ENCODE measurements at regions not wholly inside any gene's neighbourhood (a gene's known extent, or its start where the extent isn't known, plus 50 kb on each side); places are given as distances from the start of the nearest gene placed in this dataset.

DNA sequence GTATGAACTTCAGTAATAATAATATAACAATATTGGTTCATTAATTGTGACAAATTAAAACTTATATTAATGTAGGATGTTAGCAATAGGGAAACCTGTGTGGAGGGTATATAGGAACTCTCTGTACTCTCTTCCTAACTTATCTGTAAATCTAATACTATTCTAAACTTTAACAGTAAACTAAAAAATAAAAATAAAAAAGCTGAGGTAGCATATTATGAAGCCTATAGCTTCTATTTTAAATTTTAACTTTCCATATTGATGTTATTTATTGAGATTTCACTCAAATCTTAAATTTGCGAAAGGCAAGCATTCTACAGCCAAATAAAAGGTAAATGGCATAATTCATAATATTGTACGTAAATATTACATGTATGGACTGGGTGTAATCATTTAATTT, 326.4 kb downstream of the MEI4 start:
- no peak for DNase-seq (ENCODE audit: low spot score)

GRCh38 chr6:77986380-77987034, 333.7 kb downstream of the MEI4 start:
- no peak for DNase-seq (ENCODE audit: low spot score)

GRCh38 chr6:77987035-77987384, 334.2 kb downstream of the MEI4 start:
- DNase-seq (ENCODE audit: low spot score) = no peak

DNA sequence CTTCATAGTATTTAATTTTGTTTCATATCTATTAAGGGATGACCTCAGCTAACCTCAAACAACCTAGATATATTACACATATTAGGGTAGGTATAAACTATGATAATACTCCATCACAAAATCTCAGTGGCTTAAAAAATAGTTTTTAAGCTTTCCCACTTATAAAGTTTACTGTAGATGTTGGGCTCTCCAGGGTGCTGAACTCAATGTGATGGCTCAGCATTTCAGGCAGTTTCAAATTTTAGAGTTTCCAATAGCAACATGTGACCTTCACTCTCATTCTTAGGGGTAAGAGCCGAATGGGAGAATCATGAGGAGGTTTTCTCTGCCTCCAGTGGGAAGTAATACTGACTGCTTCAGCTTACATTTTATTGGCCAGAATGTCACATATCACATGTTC, 357.3 kb downstream of the MEI4 start:
- no peak for DNase-seq (ENCODE audit: low spot score)

- no peak for DNase-seq (ENCODE audit: low spot score)
Observed at GRCh38 chr6:78020586-78020985, 367.7 kb downstream of the MEI4 start.

DNA sequence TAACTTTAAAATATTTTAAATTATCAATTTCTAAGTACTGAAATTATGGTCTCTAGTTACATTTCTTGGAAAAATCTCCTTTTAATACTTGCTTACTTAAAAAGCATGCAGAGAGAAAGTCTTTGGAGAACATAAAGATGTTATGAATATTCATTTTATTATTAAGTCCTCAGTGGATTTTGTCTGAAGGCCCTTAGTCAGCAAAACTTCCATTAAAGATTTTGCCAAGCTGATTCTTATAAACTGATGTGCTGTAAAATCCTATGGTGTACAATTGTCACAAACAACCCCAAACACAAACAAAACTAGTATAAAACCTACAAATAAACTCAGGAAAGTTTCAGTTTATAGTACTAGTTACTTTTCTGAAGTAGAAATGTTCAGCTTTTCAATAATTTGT, 372.7 kb downstream of the MEI4 start:
- no peak for DNase-seq (ENCODE audit: low spot score)

DNA sequence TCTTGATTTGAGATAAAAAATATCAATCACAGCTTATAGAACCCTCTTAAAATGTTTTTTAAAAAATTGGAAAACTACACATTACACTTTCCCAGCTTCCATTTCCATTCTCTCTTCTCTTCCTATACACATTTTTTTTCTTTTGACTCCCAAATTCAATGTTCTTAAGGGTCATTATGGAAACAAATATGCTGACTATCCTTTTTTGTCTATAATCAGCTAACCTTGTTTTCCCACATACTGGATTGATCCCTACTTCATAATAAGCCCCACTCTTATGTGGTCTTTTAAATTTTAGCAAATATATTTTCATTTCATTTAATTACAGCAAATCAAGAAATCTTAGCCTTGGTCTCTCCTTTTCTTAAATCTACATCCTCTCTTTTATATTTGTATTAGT, 378.4 kb downstream of the MEI4 start:
- DNase-seq (ENCODE audit: low spot score) = no peak

- no peak for DNase-seq (ENCODE audit: low spot score)
Observed at GRCh38 chr6:78059171-78059570, 406.3 kb downstream of the MEI4 start.

- no peak for DNase-seq (ENCODE audit: low spot score)
Observed at GRCh38 chr6:78062993-78063392, 410.2 kb downstream of the MEI4 start.

DNA sequence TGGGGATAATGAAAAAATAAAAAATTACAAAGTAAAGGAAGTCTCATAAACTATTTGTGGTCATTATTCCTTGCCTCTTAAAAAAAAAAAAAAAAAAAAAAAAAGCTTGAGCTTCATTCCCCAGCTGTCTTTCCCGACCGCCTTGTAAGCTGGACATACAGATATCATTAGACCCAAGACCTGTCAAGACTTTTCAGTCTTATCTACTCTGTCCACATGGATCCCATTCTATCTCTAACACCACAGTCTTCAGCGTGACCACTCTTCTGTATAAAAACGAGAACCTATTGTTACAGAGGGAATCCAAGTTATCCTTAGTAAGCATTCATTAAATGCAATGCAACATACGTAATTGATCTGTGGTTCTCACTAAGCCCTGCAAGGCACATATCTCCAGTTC, 423.5 kb downstream of the MEI4 start:
- no peak for DNase-seq (ENCODE audit: low spot score)

DNA sequence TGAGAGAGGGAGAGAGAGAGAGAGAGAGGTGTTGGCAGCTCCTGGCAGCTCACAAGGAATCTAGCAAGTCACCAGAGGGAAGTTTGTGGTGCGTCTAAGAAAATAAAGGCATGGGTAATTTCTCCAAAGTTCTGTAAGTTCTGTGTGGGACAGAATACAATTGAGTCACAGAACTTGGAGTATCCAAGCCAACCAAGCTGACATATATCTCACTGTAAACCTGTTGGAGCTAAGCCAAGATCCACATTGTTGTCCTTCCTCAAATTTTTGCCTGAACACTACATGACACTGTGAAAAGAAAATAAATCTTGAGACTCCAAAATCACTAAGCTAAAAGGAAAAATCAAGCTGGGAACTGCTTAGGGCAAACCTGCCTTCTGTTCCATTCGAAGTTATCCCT, 436.7 kb downstream of the MEI4 start:
- no peak for DNase-seq (ENCODE audit: low spot score)

DNA sequence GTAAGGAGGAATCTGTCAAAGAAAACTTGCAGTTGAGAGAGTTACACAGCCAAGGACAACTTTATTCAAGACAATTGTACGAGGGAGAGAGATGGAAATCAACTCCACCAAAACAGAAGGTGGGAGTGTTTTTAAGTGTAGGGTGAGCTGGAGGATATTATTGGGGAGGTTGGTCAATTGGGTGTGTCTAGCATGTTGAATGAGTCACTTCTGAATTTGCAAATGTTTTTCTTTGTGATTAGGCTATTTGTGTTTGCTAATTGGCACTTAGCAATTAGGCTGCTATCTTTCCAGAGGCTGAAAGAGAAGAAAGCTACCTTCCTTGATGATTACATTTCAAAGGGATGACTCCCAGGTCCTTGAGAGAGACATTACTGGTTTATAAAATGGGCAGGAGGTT, 441.1 kb downstream of the MEI4 start:
- DNase-seq (ENCODE audit: low spot score) = no peak

GRCh38 chr6:78101387-78101786, 448.5 kb downstream of the MEI4 start:
- no peak for DNase-seq (ENCODE audit: low spot score)

DNA sequence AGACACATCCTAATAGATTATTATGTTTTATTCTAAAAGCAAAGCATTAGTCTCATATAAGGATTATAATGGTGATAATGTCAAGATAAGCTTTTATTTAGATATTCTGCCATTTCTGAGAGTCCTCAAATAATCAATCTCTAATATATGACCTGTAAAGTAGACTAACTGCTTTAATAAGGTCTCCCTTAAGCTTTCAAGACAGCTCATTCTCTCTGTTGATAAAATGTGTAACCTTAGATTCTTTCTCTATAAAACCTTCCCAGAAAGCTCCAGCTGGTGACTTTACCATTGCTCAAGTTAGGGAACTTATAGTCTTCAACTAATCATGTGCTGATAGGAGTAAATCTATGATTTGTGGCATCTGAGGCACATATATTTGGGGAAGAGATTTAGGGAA, 457.8 kb downstream of the MEI4 start:
- no peak for DNase-seq (ENCODE audit: low spot score)

GRCh38 chr6:78117966-78118365, 465.1 kb downstream of the MEI4 start:
- DNase-seq (ENCODE audit: low spot score) = no peak

GRCh38 chr6:78131521-78131920, 478.7 kb downstream of the MEI4 start:
- DNase-seq (ENCODE audit: low spot score) = no peak

DNA sequence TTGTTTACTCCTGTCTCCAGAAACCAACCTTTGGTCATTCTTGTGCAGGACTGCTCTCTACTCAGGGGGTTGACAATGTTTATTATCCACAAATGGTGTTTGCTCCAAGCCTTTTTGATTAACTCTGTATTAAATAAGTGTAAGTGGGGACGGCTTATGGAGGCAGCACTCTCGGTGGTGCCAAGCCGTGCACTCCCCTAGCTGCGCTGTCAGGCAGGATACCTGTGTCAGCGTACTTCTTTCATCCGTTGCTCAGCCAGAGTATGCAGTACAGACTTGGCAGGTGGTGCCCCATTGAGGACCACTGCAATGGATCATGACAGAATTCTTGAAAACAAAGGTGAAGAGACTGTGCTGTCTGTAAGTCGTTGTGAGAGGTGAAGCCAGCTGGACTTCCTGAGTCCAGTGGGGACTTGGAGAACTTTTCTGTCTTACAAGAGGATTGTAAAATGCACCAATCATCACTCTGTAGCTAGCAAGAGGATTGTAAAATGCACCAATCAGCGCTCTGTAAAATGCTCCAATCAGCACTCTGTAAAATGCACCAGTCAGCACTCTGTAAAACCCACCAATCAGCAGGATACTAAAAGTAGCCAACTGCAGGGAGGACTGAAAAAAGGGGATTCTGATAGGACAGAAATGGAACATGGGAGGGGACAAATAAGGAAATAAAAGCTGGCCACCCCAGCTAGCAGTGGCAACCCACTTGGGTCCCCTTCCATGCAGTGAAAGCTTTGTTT, 480.0 kb downstream of the MEI4 start:
- peak; percentile 4 for DNase-seq (ENCODE audit: low spot score)

DNA sequence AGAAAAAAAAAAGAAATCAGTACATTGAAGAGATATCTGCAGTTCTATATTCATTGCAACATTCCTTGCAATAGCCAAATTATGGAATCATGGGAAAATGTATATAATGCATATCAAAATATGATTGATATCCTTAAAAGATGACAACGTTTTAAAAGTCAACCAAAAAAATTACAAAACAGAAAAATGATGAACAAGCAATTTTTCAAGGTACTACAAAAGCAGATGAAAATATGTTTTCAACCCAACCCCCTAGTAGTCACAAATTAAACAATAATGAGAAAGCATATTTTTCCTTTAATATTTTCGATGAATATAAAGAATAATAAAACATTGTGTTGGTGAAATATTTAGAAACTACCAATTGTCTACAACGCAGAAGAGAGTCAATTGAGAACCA, 497.6 kb downstream of the MEI4 start:
- DNase-seq (ENCODE audit: low spot score) = no peak

DNA sequence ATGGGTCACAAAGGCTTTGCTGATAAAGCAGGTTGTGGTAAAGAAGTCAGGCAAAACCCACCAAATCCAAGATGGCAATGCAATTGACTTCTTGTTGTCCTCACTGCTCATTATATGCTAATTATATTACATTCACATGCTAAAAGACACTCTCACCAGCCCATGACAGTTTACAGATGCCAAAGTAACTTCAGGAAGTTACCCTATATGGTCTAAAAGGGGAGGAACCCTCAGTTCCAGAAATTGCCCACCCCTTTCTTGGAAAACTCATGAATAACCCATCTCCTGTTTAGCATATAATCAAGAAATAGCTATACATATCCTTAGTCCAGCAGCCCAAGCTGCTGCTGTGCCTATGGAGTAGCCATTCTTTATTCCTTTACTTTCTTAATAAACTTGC, 501.1 kb downstream of the MEI4 start:
- DNase-seq (ENCODE audit: low spot score) = no peak

- DNase-seq (ENCODE audit: low spot score) = no peak
Observed at GRCh38 chr6:78157606-78158005, 504.8 kb downstream of the MEI4 start.

GRCh38 chr6:78188891-78189290, 536.1 kb downstream of the MEI4 start:
- no peak for DNase-seq (ENCODE audit: low spot score)

- no peak for DNase-seq (ENCODE audit: low spot score)
Observed at GRCh38 chr6:78192057-78192456, 539.2 kb downstream of the MEI4 start.

GRCh38 chr6:78199044-78199443, 546.2 kb downstream of the MEI4 start:
- DNase-seq (ENCODE audit: low spot score) = no peak

GRCh38 chr6:78222226-78222625, 569.4 kb downstream of the MEI4 start:
- no peak for DNase-seq (ENCODE audit: low spot score)

Measured in HuH-7.5 (cell line).